HepG2 (cell line): ENCODE measurements at regions not wholly inside any gene's neighbourhood (a gene's known extent, or its start where the extent isn't known, plus 50 kb on each side); places are given as distances from the start of the nearest gene placed in this dataset.

ENCODE experiments used
- ATAC-seq: fragments of 200-7000 bp; cut with Tn5 transposase; 3 replicates; pipeline ENCODE4 v1.9.1; 2020; ENCODE audit warnings: mild to moderate bottlenecking, moderate library complexity
- BruUV-seq: library from RNA; stranded (reverse); fragments of 400-500 nt; replicated peaks from 2 replicates; lab custom pipeline; 2021; lab: Mats Ljungman, UMichigan
- CTCF ChIA-PET: fragments of 300-600 bp; formaldehyde crosslinking; extraction: SDS; loops from one replicate; lab custom pipeline; 2021; ENCODE audit warnings: low total read pairs, inconsistent platforms, low intra/inter-chr PET ratio; lab: Yijun Ruan, JAX
- POLR2A ChIA-PET: fragments of 350-600 bp; sonication (Branson Sonifier 250); formaldehyde crosslinking; loops from one replicate; lab custom pipeline; 2020; ENCODE audit warnings: antibody characterized with exemption, inconsistent platforms; lab: Yijun Ruan, JAX
- DNase-seq: peaks from one replicate; pipeline ENCODE4 v3.0.0-alpha.2; 2015; ENCODE audit warnings: low spot score
- FAIRE-seq: peaks from 3 replicates; lab custom pipeline; 2011; peaks lifted over from hg19 to GRCh38; lab: Jason Lieb, UNC
- H2AFZ ChIP-seq: one replicate; pipeline ENCODE4 v1.6.1; 2011; ENCODE audit warnings: low read length, inconsistent platforms
- H3K27ac ChIP-seq: fragments of 300-600 bp; 3 replicates; pipeline ENCODE4 v1.8.0; 2011; ENCODE audit warnings: mixed run types, mild to moderate bottlenecking, mixed read lengths, low read length, inconsistent platforms; ENCODE audit not compliant: insufficient read depth; ENCODE audit errors: extremely low read length
- H3K27me3 ChIP-seq, 2 experiments: fragments of 200-600 bp in 1 of 2; 2 replicates in 1 of 2; 3 replicates in 1 of 2; pipeline versions ENCODE4 v1.6.0 to v1.8.0; 2011; ENCODE audit warnings: low read length in 2 of 2, mild to moderate bottlenecking in 2 of 2, moderate library complexity in 2 of 2, inconsistent platforms in 1 of 2; ENCODE audit not compliant: insufficient read depth in 2 of 2, control insufficient read depth in 1 of 2
- H3K36me3 ChIP-seq, 2 experiments: fragments of 200-600 bp in 1 of 2; replicated peaks in 1 of 2; 2 replicates in 1 of 2; 3 replicates in 1 of 2; pipeline versions ENCODE4 v1.5.1 to v1.8.0; 2011; ENCODE audit warnings: low read length in 2 of 2, inconsistent platforms in 1 of 2; ENCODE audit not compliant: insufficient read depth in 2 of 2, control insufficient read depth in 1 of 2
- H3K4me1 ChIP-seq: 2 replicates; pipeline ENCODE4 v1.5.1; 2012; ENCODE audit warnings: low read length, inconsistent platforms; ENCODE audit not compliant: insufficient read depth
- H3K4me2 ChIP-seq: 2 replicates; pipeline ENCODE4 v1.6.0; 2011; ENCODE audit warnings: low read depth, low read length, inconsistent platforms
- H3K4me3 ChIP-seq, 3 experiments: fragments of 200-600 bp in 1 of 3; sonication (generic), shearing (Covaris generic) in 1 of 3; replicated peaks in 1 of 3; 2 replicates each; pipeline ENCODE4 v1.5.1; 2011 to 2016; ENCODE audit warnings: low read length in 3 of 3, inconsistent platforms in 2 of 3, low read depth in 2 of 3, mild to moderate bottlenecking in 2 of 3, control low read depth in 1 of 3, mixed read lengths in 1 of 3; ENCODE audit not compliant: insufficient read depth in 1 of 3
- H3K79me2 ChIP-seq: one replicate; pipeline ENCODE4 v1.6.1; 2011; ENCODE audit warnings: low read length, inconsistent platforms; ENCODE audit not compliant: insufficient read depth
- H3K9ac ChIP-seq: 2 replicates; pipeline ENCODE4 v1.6.0; 2011; ENCODE audit warnings: mild to moderate bottlenecking, low read depth, low read length, inconsistent platforms; ENCODE audit not compliant: insufficient read depth
- H3K9me3 ChIP-seq: 2 replicates; pipeline ENCODE4 v1.5.1; 2012; ENCODE audit warnings: mild to moderate bottlenecking, low read length
- H4K20me1 ChIP-seq: 2 replicates; pipeline ENCODE4 v1.6.0; 2011; ENCODE audit warnings: inconsistent platforms, mild to moderate bottlenecking, low read length, moderate library complexity; ENCODE audit not compliant: insufficient read depth
- NFE2L1 ChIP-seq: sonication (generic); formaldehyde crosslinking; IDR thresholded peaks from 2 replicates; pipeline ENCODE4 v1.4.0; 2020; ENCODE audit warnings: missing genetic modification reagents, mild to moderate bottlenecking, borderline replicate concordance
- ZNF343 ChIP-seq: sonication (generic); formaldehyde crosslinking; IDR thresholded peaks from 2 replicates; pipeline ENCODE4 v1.4.0; 2020; ENCODE audit warnings: mild to moderate bottlenecking, missing genetic modification reagents
- ZNF749 ChIP-seq: sonication (generic); formaldehyde crosslinking; IDR thresholded peaks from 2 replicates; pipeline ENCODE4 v1.8.0; 2022; ENCODE audit warnings: mild to moderate bottlenecking, missing genetic modification reagents, moderate library complexity, borderline replicate concordance
- WGBS: methylation state at CpG from one replicate; pipeline ENCODE4 v1.1.6; 2017; ENCODE audit warnings: low lambda C conversion rate; 5-methylcytosine and 5-hydroxymethylcytosine counted together
- in situ Hi-C: cut with HindIII; loops from 2 replicates; pipeline ENCODE4 v1.10.0; 2017; ENCODE audit warnings: low pct_unique_long_range_greater_than_20kb; ENCODE audit not compliant: extremely low pct_ligation_motif_present
- intact Hi-C: fragments of 100-400 bp; cut with micrococcal nuclease; formaldehyde crosslinking; loops from one replicate; pipeline ENCODE4 v1.10.0; 2022; ENCODE audit not compliant: unreplicated experiment
- TF ChIP-seq, protein P1 (sequence below): sonication (generic); formaldehyde crosslinking; IDR thresholded peaks from 2 replicates; pipeline ENCODE4 v1.8.1; 2023; ENCODE audit warnings: mild to moderate bottlenecking, missing genetic modification reagents
- TF ChIP-seq, protein P2 (sequence below): sonication (generic); formaldehyde crosslinking; IDR thresholded peaks from 2 replicates; pipeline ENCODE4 v1.4.0; 2020; ENCODE audit warnings: missing genetic modification reagents
- TF ChIP-seq, protein P3 (sequence below): sonication (generic); formaldehyde crosslinking; IDR thresholded peaks from 2 replicates; pipeline ENCODE4 v1.4.0; 2020; ENCODE audit warnings: mild to moderate bottlenecking, missing genetic modification reagents

DNA sequence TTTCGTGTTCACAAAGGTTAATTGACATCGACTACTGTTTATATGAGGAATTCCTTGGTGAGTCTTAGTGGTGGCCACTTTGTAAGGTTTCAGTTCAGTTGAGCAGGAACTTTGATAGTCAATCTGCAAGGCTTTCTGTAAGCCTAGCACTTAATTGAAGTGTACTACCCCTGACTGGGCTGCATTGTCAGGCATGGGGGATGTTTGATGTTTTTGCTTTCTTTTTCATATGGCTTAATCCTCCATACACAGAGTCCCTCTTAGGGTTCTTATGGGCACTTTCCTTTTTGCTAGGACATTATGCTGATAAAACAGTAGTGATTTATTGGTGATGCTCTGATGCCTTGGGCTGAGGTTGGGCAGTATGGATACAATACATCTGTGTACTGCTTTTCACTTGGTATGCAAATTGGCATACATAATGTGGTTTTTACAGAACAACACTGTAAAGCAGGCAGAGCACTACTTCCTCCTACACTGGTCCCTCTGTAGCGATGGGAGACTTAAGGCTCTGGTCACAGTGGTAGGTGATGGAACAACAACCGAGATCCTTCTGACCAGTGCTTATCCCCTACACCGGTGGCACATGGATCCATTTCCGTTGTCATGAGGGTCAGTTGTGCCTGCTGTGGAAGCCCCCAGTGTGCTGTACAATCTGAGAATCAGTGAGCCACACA is 261.0 kb downstream of the MFSD1 start:
- ChIA-PET POLR2A (no interaction called here), CTCF (no interaction called here)
- TF ChIP-seq, protein P1, sequence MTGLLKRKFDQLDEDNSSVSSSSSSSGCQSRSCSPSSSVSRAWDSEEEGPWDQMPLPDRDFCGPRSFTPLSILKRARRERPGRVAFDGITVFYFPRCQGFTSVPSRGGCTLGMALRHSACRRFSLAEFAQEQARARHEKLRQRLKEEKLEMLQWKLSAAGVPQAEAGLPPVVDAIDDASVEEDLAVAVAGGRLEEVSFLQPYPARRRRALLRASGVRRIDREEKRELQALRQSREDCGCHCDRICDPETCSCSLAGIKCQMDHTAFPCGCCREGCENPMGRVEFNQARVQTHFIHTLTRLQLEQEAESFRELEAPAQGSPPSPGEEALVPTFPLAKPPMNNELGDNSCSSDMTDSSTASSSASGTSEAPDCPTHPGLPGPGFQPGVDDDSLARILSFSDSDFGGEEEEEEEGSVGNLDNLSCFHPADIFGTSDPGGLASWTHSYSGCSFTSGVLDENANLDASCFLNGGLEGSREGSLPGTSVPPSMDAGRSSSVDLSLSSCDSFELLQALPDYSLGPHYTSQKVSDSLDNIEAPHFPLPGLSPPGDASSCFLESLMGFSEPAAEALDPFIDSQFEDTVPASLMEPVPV (CRISPR knock-in tag): no peak
- TF ChIP-seq ZNF343: no peak
- TF ChIP-seq, protein P2, sequence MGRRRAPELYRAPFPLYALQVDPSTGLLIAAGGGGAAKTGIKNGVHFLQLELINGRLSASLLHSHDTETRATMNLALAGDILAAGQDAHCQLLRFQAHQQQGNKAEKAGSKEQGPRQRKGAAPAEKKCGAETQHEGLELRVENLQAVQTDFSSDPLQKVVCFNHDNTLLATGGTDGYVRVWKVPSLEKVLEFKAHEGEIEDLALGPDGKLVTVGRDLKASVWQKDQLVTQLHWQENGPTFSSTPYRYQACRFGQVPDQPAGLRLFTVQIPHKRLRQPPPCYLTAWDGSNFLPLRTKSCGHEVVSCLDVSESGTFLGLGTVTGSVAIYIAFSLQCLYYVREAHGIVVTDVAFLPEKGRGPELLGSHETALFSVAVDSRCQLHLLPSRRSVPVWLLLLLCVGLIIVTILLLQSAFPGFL (CRISPR knock-in tag): no peak
- no peak for TF ChIP-seq ZNF749 (CRISPR knock-in tag)
- TF ChIP-seq, protein P3, sequence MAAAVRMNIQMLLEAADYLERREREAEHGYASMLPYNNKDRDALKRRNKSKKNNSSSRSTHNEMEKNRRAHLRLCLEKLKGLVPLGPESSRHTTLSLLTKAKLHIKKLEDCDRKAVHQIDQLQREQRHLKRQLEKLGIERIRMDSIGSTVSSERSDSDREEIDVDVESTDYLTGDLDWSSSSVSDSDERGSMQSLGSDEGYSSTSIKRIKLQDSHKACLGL (CRISPR knock-in tag): no peak
- no peak for TF ChIP-seq NFE2L1
- Histone ChIP-seq H3K4me2 (no peak overlapping the region), H3K9ac (no peak overlapping the region), H3K36me3 (no peaks in the 10 kb centered on the region), H2AFZ (no peak overlapping the region), H4K20me1 (no peaks in the 10 kb centered on the region), H3K4me1 (no peaks in the 10 kb centered on the region), H3K27me3 (no peaks in the 10 kb centered on the region), H3K27ac (no peak overlapping the region), H3K79me2 (no peaks in the 10 kb centered on the region), H3K4me3 (no peak overlapping the region), H3K9me3 (no peaks in the 10 kb centered on the region)
- no peak for DNase-seq
- in situ Hi-C loops: no loop called here
- intact Hi-C loops: no loop called here
- WGBS: 0% methylated on average over 6 of the region's 6 CpGs
- BruUV-seq: no TSS peak
- ATAC-seq: no peak
- FAIRE-seq: no peak
